Breast epithelium (tissue), 3 donors: ENCODE measurements at regions not wholly inside any gene's neighbourhood (a gene's known extent, or its start where the extent isn't known, plus 50 kb on each side); places are given as distances from the start of the nearest gene placed in this dataset.

Experiments
- CTCF ChIP-seq, 3 donors: fragments of 450-650 bp; IDR thresholded peaks; one replicate each; pipeline ENCODE4 v1.5.1; 2016 to 2017; ENCODE audit warnings: antibody characterized with exemption in 3 of 3, mild to moderate bottlenecking in 3 of 3, moderate library complexity in 3 of 3
- POLR2A ChIP-seq: fragments of 450-650 bp; IDR thresholded peaks from one replicate; pipeline ENCODE4 v1.6.1; 2016; ENCODE audit warnings: antibody characterized with exemption, mild to moderate bottlenecking, moderate library complexity
- POLR2AphosphoS5 ChIP-seq, 3 donors: sonication (generic); formaldehyde crosslinking; IDR thresholded peaks; one replicate each; pipeline ENCODE4 v1.6.1; 2017; ENCODE audit warnings: antibody characterized with exemption in 3 of 3

- TF ChIP-seq POLR2A (no peak), CTCF (IDR thresholded peaks at IDR 0.05) (no peak), POLR2AphosphoS5 (IDR thresholded peaks at IDR 0.05) (no peak)
These were observed 71.4 kb downstream of the CARTPT start for GRCh38 chr5:71790433-71790832.
